HG03354 (cell line): ENCODE measurements at regions not wholly inside any gene's neighbourhood (a gene's known extent, or its start where the extent isn't known, plus 50 kb on each side); places are given as distances from the start of the nearest gene placed in this dataset.

Source experiments
- ATAC-seq: cut with Tn5 transposase; IDR thresholded peaks from one replicate; pipeline ENCODE4 v1.9.1; 2021; ENCODE audit warnings: mild to moderate bottlenecking; ENCODE audit not compliant: unreplicated experiment, poor library complexity, severe bottlenecking

GRCh38 chr9:85283421-85283820 is 458.3 kb downstream of the AGTPBP1 start:
- no peak for ATAC-seq

GRCh38 chr9:85278769-85279168 is 463.0 kb downstream of the AGTPBP1 start:
- ATAC-seq, result no peak

GRCh38 chr9:85276741-85277140 is 465.0 kb downstream of the AGTPBP1 start:
- no peak for ATAC-seq

- no peak for ATAC-seq
These were observed 471.9 kb downstream of the AGTPBP1 start for GRCh38 chr9:85269811-85270210.

GRCh38 chr9:85268131-85268530 is 473.6 kb downstream of the AGTPBP1 start:
- ATAC-seq, result no peak

GRCh38 chr9:85264695-85265094 is 477.1 kb downstream of the AGTPBP1 start:
- ATAC-seq, result no peak

GRCh38 chr9:85263288-85263687 is 478.5 kb downstream of the AGTPBP1 start:
- no peak for ATAC-seq

- no peak for ATAC-seq
These were observed 479.4 kb downstream of the AGTPBP1 start for GRCh38 chr9:85262333-85262732.

GRCh38 chr9:85260275-85260845 is 481.4 kb downstream of the AGTPBP1 start:
- no peak for ATAC-seq

- no peak for ATAC-seq
These were observed 482.9 kb downstream of the AGTPBP1 start for GRCh38 chr9:85258823-85259370.

GRCh38 chr9:85258236-85258635 is 483.5 kb downstream of the AGTPBP1 start:
- ATAC-seq, result no peak

GRCh38 chr9:85249313-85249621 is 492.5 kb downstream of the AGTPBP1 start:
- ATAC-seq, result no peak

- ATAC-seq, result no peak
These were observed 493.0 kb downstream of the AGTPBP1 start for GRCh38 chr9:85248514-85249312.

- no peak for ATAC-seq
These were observed 495.2 kb downstream of the AGTPBP1 start for GRCh38 chr9:85246541-85246940.

GRCh38 chr9:85244856-85245255 is 496.9 kb downstream of the AGTPBP1 start:
- no peak for ATAC-seq

- no peak for ATAC-seq
These were observed 497.8 kb downstream of the AGTPBP1 start for GRCh38 chr9:85243977-85244376.

- no peak for ATAC-seq
These were observed 504.3 kb downstream of the AGTPBP1 start for GRCh38 chr9:85237478-85237877.

GRCh38 chr9:85230081-85230480 is 511.7 kb downstream of the AGTPBP1 start:
- no peak for ATAC-seq

- no peak for ATAC-seq
These were observed 513.5 kb downstream of the AGTPBP1 start for GRCh38 chr9:85228111-85228855.

- ATAC-seq, result no peak
These were observed 516.6 kb downstream of the AGTPBP1 start for GRCh38 chr9:85225180-85225579.

GRCh38 chr9:85224729-85225128 is 517.0 kb downstream of the AGTPBP1 start:
- no peak for ATAC-seq
